GM20000 (cell line): ENCODE measurements at regions not wholly inside any gene's neighbourhood (a gene's known extent, or its start where the extent isn't known, plus 50 kb on each side); places are given as distances from the start of the nearest gene placed in this dataset.

Experiments
- DNase-seq: peaks from one replicate; pipeline ENCODE4 v3.0.0; 2012; ENCODE audit warnings: low spot score
- TF ChIP-seq, protein P1 (sequence below): IDR thresholded peaks from 2 replicates; pipeline ENCODE4 v1.5.1; 2012; ENCODE audit warnings: mild to moderate bottlenecking, control low read depth; ENCODE audit errors: extremely low read depth, missing control alignments

DNA sequence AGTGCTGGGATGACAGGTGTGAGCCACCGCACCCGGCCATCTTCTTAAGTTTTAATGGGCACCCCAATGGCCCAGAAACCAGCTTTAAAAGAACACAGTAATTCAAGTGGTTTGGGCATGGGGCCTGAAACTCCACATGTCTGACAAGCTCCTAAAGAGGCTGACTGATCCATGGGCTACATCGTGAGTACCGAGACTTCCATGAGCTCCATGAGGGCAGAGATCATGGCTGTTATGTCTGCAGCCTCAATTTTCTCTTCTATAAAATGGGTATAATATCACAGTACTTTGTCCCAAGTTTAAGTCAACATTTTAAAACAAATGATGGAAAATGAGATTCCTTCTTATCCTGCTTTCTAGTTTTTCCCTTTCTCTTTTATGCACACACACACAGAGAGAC, 397.6 kb upstream of the MAF start:
- DNase-seq = no peak
- TF ChIP-seq, protein P1, sequence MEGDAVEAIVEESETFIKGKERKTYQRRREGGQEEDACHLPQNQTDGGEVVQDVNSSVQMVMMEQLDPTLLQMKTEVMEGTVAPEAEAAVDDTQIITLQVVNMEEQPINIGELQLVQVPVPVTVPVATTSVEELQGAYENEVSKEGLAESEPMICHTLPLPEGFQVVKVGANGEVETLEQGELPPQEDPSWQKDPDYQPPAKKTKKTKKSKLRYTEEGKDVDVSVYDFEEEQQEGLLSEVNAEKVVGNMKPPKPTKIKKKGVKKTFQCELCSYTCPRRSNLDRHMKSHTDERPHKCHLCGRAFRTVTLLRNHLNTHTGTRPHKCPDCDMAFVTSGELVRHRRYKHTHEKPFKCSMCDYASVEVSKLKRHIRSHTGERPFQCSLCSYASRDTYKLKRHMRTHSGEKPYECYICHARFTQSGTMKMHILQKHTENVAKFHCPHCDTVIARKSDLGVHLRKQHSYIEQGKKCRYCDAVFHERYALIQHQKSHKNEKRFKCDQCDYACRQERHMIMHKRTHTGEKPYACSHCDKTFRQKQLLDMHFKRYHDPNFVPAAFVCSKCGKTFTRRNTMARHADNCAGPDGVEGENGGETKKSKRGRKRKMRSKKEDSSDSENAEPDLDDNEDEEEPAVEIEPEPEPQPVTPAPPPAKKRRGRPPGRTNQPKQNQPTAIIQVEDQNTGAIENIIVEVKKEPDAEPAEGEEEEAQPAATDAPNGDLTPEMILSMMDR = no peak

DNA sequence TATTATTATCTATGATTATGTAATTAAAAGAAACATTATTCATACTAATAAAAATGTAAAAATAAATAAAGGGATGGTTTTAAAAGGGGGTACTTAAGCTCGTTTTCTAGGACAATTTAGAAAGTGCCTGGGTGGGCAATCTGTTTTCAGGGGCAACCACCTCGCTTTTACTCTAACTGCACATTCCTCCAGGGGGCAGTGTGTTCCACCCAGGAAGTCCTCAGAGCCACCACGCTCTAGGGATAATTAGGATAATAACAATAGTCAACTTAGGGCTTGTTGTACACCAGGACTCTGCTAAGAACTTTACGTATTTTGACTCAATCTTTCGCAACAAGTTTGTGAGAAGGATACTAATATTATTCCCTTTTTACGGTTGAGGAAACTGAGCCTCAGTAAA, 396.7 kb upstream of the MAF start:
- no peak for DNase-seq
- TF ChIP-seq, protein P1 = no peak

DNA sequence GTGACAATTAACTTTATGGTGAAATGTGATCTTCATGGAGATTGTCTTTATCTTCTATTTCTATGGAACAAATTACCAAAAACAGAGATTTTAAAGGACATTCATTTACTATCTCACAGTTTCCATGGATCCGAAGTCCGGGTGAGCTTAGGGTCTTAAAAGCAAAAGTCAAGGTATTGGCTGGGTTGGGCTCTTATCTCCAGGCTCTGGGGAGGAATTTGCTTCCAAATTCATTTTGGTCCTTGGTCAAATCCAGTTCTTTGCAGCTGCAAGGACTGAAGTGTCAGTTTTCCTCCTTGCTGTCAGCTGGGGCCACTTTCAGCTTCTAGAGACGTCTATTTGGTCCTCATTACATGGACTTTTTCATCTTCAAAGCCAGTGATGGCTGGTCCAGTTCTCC, 395.8 kb upstream of the MAF start:
- no peak for DNase-seq
- TF ChIP-seq, protein P1 = no peak

DNA sequence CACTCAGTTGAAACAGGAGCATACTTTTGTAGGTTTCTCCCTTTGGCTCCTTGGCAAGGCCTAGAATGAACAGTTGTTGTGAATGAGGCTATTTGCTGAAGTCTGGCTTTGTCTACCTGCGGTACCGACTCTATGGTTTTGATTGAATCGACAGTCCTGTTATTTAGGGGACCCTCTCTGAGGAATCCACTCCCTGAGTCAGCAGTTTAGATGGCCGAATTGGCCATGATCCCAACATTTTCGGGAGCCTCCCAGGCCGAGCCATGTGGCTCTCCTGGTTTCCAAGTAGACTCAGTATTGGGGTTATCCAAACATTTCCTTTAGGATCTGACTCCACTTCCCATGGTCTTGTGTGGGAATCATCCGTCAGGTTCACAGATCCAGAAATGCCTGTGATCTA, 394.8 kb upstream of the MAF start:
- DNase-seq = no peak
- TF ChIP-seq, protein P1 = no peak

DNA sequence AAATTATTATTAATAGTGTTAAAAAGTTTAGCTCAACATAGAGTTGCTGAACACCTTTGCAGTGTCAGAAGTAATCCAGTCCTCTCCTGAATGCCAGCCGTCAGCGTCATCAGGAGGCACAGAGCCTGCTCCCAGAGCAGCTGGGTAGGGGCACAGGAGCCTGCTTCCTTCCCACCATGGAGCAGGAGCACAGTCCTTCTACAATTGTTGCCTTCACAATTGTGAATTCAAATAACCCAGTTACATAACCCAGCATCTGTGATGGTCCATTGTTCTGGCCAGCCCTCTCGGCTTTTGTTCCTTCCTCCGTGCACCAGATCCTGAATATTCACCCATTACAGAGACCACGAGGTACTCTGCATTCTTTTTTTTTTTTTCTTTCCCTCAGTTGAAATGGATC, 393.9 kb upstream of the MAF start:
- no peak for DNase-seq
- TF ChIP-seq, protein P1 = no peak

DNA sequence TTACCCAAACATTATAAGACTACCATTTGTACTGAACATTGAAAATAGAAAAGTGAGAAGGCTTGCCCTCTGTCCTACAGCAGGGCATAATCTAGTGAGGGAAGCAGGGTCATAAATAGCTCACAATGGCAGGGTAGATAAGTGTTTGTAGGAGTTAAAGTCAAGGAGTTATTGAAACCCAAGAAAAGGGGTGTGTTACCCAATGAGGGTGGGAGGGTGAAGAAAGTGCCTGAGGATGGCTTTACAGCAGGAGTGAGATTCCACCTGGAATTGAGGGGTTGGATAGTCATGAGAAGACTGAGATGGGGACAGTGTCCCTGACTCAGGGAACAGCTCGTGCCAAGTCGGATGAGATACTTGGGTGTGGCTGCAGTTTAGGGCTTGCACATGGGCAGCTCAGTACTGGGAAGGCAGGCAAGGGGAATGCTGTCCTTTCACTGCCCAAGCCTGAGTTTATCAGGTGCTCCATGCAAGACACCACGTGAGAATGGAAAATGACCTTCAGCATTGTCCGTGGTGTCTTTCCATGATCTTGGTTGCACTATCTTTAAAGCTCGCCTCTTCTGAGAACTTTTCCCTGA, 393.2 kb upstream of the MAF start:
- TF ChIP-seq, protein P1 = no peak
- DNase-seq = no peak

DNA sequence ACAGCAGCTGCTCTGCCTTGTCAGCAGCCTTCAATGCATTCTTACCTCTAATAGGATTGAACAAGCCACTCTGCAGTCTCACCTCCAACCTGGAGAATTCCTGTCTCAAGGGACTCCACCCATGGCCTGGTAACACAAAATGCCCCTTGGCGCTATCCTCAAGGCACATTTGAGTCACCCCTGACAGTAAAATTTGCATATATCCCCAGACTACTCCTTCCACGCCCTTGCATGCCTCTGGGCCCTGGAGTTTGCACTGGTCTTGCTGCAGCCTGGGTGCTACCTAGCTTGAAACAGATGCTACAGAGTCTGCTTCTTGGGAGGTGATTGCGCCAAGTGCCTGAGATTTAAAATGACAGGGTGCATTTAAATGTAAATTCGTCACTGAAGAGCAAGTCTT, 391.4 kb upstream of the MAF start:
- TF ChIP-seq, protein P1 = no peak
- DNase-seq = no peak
